ENCODE measurements at regions not wholly inside any gene's neighbourhood (a gene's known extent, or its start where the extent isn't known, plus 50 kb on each side); places are given as distances from the start of the nearest gene placed in this dataset.
"Not testable (repeated sequence)": the region's sequence is repeated elsewhere in the genome, so short reads cannot be mapped to it uniquely, and the experiment has no call there.

- H3K4me1 Mint-ChIP-seq (ENCODE audit: low read depth, unreplicated experiment), result no peaks in the 10 kb centered on the region
- BruUV-seq (replicated peaks), result no TSS peak
- H3K27me3 Mint-ChIP-seq (ENCODE audit: unreplicated experiment), result no peaks in the 10 kb centered on the region
- no peaks in the 10 kb centered on the region for H3K36me3 Mint-ChIP-seq (ENCODE audit: insufficient read depth, unreplicated experiment)
- DNase-seq, result no peak
- CTCF ChIA-PET, result no interaction called here
- TF ChIP-seq CTCF (IDR thresholded peaks at IDR 0.05; ENCODE audit: unreplicated experiment), result no peak
- H3K4me3 Mint-ChIP-seq (ENCODE audit: low read depth, unreplicated experiment), result no peak overlapping the region
- no peaks in the 10 kb centered on the region for H3K9me3 Mint-ChIP-seq (ENCODE audit: low read depth, unreplicated experiment)
- H3K27ac Mint-ChIP-seq (ENCODE audit: unreplicated experiment), result no peak overlapping the region
- intact Hi-C loops (cut with micrococcal nuclease; ENCODE audit: unreplicated experiment), result no loop called here
These were observed 230.7 kb downstream of the RND3 start for GRCh38 chr2:150256736-150257135.

GRCh38 chr2:150255528-150255927, 231.9 kb downstream of the RND3 start:
- intact Hi-C loops (cut with micrococcal nuclease; ENCODE audit: unreplicated experiment), result no loop called here
- no peak overlapping the region for H3K4me3 Mint-ChIP-seq (ENCODE audit: low read depth, unreplicated experiment)
- CTCF ChIA-PET, result no interaction called here
- H3K4me1 Mint-ChIP-seq (ENCODE audit: low read depth, unreplicated experiment), result no peaks in the 10 kb centered on the region
- no peak for DNase-seq
- H3K9me3 Mint-ChIP-seq (ENCODE audit: low read depth, unreplicated experiment), result no peaks in the 10 kb centered on the region
- no peaks in the 10 kb centered on the region for H3K36me3 Mint-ChIP-seq (ENCODE audit: insufficient read depth, unreplicated experiment)
- no peak for TF ChIP-seq CTCF (IDR thresholded peaks at IDR 0.05; ENCODE audit: unreplicated experiment)
- no TSS peak for BruUV-seq (replicated peaks)
- H3K27ac Mint-ChIP-seq (ENCODE audit: unreplicated experiment), result no peak overlapping the region
- no peaks in the 10 kb centered on the region for H3K27me3 Mint-ChIP-seq (ENCODE audit: unreplicated experiment)

GRCh38 chr2:150249735-150250134, 237.7 kb downstream of the RND3 start:
- H3K4me1 Mint-ChIP-seq (ENCODE audit: low read depth, unreplicated experiment); intact Hi-C loops (cut with micrococcal nuclease; ENCODE audit: unreplicated experiment); H3K4me3 Mint-ChIP-seq (ENCODE audit: low read depth, unreplicated experiment); H3K36me3 Mint-ChIP-seq (ENCODE audit: insufficient read depth, unreplicated experiment); H3K27ac Mint-ChIP-seq (ENCODE audit: unreplicated experiment); DNase-seq; BruUV-seq (replicated peaks); CTCF ChIA-PET; H3K27me3 Mint-ChIP-seq (ENCODE audit: unreplicated experiment); H3K9me3 Mint-ChIP-seq (ENCODE audit: low read depth, unreplicated experiment): not testable (repeated sequence)

GRCh38 chr2:150247481-150247880, 240.0 kb downstream of the RND3 start:
- no TSS peak for BruUV-seq (replicated peaks)
- Mint-ChIP-seq H3K27ac (ENCODE audit: unreplicated experiment) (no peak overlapping the region), H3K4me3 (ENCODE audit: low read depth, unreplicated experiment) (no peak overlapping the region), H3K9me3 (ENCODE audit: low read depth, unreplicated experiment) (peaks cover 3% of the 10 kb centered on the region), H3K4me1 (ENCODE audit: low read depth, unreplicated experiment) (no peaks in the 10 kb centered on the region), H3K36me3 (ENCODE audit: insufficient read depth, unreplicated experiment) (no peaks in the 10 kb centered on the region), H3K27me3 (ENCODE audit: unreplicated experiment) (no peaks in the 10 kb centered on the region)
- DNase-seq, result no peak
- intact Hi-C loops (cut with micrococcal nuclease; ENCODE audit: unreplicated experiment), result no loop called here
- TF ChIP-seq CTCF (IDR thresholded peaks at IDR 0.05; ENCODE audit: unreplicated experiment), result no peak
- CTCF ChIA-PET, result interaction anchor here (0.5 kb wide), 1 partner anchor 29 kb away, joined by 3 read pairs; no protein-coding TSS in a partner anchor

- Mint-ChIP-seq H3K27me3 (ENCODE audit: unreplicated experiment) (no peaks in the 10 kb centered on the region), H3K4me1 (ENCODE audit: low read depth, unreplicated experiment) (peaks cover 36% of the 10 kb centered on the region), H3K36me3 (ENCODE audit: insufficient read depth, unreplicated experiment) (no peaks in the 10 kb centered on the region), H3K27ac (ENCODE audit: unreplicated experiment) (no peak overlapping the region), H3K9me3 (ENCODE audit: low read depth, unreplicated experiment) (no peaks in the 10 kb centered on the region), H3K4me3 (ENCODE audit: low read depth, unreplicated experiment) (no peak overlapping the region)
- TF ChIP-seq CTCF (IDR thresholded peaks at IDR 0.05; ENCODE audit: unreplicated experiment), result no peak
- CTCF ChIA-PET, result no interaction called here
- no TSS peak for BruUV-seq (replicated peaks)
- no peak for DNase-seq
- intact Hi-C loops (cut with micrococcal nuclease; ENCODE audit: unreplicated experiment), result no loop called here
These were observed 252.6 kb downstream of the RND3 start for GRCh38 chr2:150234787-150235446.

All from Calu3 (cell line).